ENCODE measurements at regions not wholly inside any gene's neighbourhood (a gene's known extent, or its start where the extent isn't known, plus 50 kb on each side); places are given as distances from the start of the nearest gene placed in this dataset.

DNA sequence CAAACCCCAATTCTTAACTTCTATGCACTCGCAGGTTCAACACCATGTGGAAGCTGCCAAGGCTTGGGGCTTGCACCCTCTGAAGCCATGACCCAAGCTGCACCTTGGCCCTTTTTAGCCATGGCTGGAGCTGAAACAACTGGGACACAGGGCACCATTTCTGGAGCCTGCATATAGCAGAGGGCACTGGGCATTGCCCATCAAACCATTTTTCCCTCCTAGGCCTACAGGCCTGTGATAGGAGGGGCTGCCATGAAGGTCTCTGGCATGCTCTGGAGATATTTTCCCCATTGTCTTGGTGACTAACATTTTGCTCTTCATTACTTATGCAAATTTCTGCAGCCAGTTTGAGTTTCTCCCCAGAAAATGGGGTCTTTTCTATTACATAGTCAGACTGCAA lies 484.7 kb downstream of the EPHA7 start:
- DNase-seq, result no peak

DNA sequence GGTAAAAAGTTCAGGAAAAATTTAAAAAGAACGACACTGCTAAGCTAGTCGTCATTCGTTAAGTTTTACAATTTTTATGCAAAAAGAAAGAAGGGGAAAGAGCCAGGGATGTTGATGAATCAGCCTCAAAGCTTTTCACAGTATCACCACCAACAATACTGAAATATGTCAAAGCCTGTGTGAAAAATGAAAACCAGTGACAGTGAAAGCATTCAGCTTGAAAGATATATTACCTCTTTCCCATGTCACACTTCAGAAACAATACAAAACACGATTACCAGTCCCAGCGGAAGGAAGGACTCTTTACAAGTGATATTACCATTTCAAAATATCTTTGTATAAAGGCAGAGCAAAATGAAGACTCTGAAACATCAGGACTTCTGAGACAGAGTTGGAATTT lies 489.2 kb downstream of the EPHA7 start:
- no peak for DNase-seq

GRCh38 chr6:92922216-92922806 lies 497.0 kb downstream of the EPHA7 start:
- DNase-seq, result no peak

DNA sequence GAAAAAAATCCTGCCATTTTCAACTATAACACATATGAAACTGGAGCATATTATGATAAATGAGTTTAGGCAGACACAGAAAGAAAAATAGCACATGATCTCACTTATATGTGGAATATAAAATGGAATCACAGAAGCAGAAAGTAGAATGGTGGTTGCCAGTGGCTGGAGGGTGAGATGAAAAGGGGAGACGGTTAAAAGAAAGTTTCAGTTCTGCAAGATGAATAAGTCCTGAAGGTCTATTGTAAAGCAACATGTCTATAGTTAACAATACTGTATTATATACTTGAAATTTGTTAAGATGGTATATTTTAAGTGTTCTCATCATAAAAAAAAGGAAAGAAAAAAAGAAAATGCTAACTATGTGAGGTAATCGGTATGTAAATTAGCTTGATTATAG lies 503.9 kb downstream of the EPHA7 start:
- DNase-seq, result no peak

DNA sequence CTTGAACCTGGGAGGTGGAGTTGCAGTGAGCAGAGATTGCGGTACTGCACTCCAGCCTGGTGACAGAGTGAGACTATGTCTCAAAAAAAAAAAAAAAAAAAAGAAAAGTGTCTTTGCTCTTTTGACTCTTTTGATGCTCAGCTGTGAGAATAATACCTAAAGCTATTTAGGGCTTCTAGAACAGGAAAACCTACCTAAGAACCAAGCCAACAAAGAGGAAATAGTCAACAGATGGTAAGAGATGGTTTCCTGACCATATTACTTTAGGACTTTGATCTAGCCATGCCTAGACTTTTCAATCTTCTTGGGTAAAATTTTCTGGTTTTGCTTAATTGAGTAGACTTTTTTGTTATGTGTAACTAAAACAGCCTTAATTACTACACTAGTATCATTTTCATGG lies 508.1 kb downstream of the EPHA7 start:
- DNase-seq, result no peak

GRCh38 chr6:92910646-92911045 lies 508.7 kb downstream of the EPHA7 start:
- no peak for DNase-seq

DNA sequence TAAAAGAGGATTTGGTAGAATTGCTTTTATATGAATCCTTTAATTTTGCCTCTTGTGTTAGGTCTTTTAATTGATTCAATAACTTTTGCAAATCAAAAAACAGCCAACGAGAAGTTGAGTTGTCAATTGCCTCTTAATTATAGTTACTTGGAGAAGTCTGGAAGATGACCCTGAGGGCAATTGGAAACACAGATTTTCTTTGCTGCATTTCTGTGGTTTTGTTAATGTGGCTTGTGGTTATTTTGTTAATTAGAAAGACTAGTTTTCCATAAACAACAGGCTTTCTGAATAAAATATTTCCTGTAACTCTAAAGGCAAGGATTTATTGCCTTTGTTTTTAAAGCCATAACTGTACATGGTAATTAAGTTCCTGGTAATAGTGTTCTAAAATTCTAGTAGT lies 513.0 kb downstream of the EPHA7 start:
- DNase-seq, result no peak

DNA sequence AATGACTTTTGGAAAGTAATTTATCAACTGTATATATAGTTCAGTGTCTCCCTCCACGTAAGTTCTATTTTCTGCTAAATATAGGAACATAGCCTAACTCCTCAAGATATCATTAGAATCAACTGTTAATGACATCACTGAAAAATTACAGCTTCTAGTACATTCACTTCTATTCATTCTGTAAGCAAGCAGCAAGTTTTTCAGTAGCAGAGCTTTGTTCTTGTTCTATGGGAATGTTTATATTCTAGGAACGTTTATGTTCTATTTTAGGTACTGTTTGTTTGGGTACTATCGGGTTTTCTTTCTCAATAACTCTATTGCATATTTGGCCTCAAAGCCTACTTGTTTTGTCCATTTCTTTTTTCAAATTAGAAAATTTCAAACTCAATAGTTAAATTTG lies 525.6 kb downstream of the EPHA7 start:
- DNase-seq, result no peak

- no peak for DNase-seq
Measured at GRCh38 chr6:92892626-92893170, 526.7 kb downstream of the EPHA7 start.

- DNase-seq, result no peak
Measured at GRCh38 chr6:92888316-92888715, 531.0 kb downstream of the EPHA7 start.

DNA sequence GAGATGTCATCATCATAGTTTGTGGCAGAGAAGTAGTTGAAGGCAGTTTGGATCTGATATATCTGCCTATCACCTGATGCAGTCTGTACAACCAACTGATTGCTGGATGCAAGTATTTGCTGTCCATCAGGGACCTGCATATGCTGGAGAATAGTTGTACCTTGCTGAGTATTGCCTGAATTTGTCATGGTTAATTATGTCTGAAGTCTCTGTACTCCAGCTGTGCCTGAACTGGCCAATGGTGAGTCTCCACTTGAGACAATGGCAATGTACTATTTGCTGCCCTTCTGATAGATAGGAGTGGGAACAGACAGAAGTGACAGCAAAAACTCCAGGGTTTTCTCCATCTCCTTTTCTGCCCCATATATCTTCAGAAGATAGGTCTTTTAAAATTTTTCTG lies 531.5 kb downstream of the EPHA7 start:
- no peak for DNase-seq

DNA sequence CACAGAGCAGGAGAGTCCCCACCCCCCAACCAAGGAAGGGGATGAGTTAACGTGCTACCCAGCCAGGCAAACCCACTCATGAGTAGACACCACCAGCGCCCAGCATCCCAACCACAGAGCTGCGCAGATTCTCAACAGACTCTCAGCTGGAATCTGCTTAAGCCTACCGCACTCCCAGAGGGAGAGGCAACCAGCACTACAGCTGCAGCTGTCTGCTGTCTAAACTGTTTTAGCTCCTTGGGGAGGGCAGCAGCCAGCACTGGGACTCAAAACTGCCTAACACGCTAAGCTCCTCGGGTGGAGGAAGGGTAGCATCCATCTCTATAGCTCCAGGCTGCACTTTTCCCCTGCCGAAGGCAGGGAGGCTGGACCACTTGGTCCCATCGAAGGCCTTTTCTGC lies 539.8 kb downstream of the EPHA7 start:
- DNase-seq, result no peak

- no peak for DNase-seq
Measured at GRCh38 chr6:92864966-92865555, 554.3 kb downstream of the EPHA7 start.

DNA sequence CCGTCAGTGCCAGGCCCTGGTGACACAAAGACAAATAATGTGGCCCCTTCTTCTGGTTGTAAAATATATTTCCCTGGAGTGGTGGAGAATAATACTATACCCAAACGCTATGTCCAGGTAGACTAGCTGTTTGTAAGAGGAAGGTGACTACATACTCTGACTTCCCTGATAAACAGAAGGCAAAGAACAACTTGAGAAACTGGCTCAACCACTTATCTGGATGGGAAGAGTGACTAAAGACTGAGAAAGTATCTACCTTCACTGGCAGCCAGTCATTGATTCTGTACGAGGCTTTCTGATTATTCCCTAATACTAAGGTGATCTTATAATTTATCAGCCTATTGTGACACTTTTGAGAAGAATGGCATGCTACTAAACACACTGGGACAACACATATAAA lies 569.7 kb downstream of the EPHA7 start:
- no peak for DNase-seq

GRCh38 chr6:92848901-92849300 lies 570.5 kb downstream of the EPHA7 start:
- no peak for DNase-seq

- DNase-seq, result no peak
Measured at GRCh38 chr6:92848459-92848858, 570.9 kb downstream of the EPHA7 start.

- DNase-seq, result no peak
Measured at GRCh38 chr6:92847988-92848387, 571.4 kb downstream of the EPHA7 start.

- no peak for DNase-seq
Measured at GRCh38 chr6:92840246-92840930, 579.0 kb downstream of the EPHA7 start.

GRCh38 chr6:92828788-92829187 lies 590.6 kb downstream of the EPHA7 start:
- DNase-seq, result no peak

GRCh38 chr6:92827104-92827503 lies 592.3 kb downstream of the EPHA7 start:
- DNase-seq, result no peak

DNA sequence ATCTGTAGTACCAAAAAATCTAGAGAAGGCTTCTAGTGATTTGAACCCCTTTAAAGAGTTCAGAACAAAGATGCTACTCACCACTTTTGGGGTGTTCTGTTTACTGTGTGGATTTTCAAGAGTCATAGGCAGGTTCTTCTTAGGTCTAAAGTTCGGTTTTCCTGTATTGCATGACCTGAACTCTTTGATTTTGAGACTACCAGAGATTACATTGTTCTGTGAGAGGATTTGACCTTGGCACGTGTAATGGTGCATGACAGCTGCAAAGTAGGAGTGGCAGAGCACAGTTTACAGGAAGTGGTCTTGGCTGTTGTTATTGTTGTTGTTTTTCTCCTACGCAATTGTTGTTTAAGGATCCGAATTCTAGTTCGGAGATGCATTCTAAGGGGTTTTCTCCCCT lies 592.7 kb downstream of the EPHA7 start:
- DNase-seq, result no peak

GRCh38 chr6:92822222-92822621 lies 597.1 kb downstream of the EPHA7 start:
- no peak for DNase-seq

GRCh38 chr6:92820601-92821000 lies 598.8 kb downstream of the EPHA7 start:
- no peak for DNase-seq

GRCh38 chr6:92810913-92811312 lies 608.4 kb downstream of the EPHA7 start:
- peak; percentile 23 for DNase-seq

All from activated CD4-positive, alpha-beta T cell treated with anti-CD3 and anti-CD28 coated beads, Interleukin-2, amount 50 U/mL, for 16 hours (primary cell).